ENCODE measurements at regions not wholly inside any gene's neighbourhood (a gene's known extent, or its start where the extent isn't known, plus 50 kb on each side); places are given as distances from the start of the nearest gene placed in this dataset.

DNA sequence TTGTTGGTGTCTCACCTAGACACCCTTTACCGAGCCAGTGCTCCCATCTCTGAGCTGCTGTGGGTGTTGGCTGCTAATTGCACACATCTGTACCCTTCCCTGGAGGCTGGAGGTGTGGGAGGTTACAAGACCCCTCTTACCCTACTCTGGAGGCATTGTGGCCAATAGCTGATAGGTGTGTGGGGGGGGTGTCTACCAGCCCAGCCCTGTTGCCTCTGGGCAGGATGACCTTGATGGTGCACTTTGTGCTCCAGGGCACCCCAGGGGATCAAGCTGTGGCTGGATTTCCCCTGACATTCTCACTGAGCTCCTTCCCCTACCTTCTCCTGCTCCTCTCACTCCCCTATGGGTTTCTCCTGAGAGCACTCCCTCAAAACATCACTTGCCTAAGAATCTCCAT is 104.7 kb upstream of the ADPGK start:
- intact Hi-C loops (cut with micrococcal nuclease), result no loop called here
- no peak overlapping the region for H3K27ac Mint-ChIP-seq
- H3K4me1 Mint-ChIP-seq (ENCODE audit: low read depth), result no peaks in the 10 kb centered on the region
- no peaks in the 10 kb centered on the region for H3K9me3 Mint-ChIP-seq
- H3K36me3 Mint-ChIP-seq (ENCODE audit: low read depth), result no peaks in the 10 kb centered on the region
- peaks cover 6% of the 10 kb centered on the region for H3K27me3 Mint-ChIP-seq
- ChIA-PET CTCF (no interaction called here), POLR2A (interaction anchor here (0.7 kb wide), 1 partner anchor 384 kb away, joined by 3 read pairs; no protein-coding TSS in a partner anchor)
- no peak overlapping the region for H3K4me3 Mint-ChIP-seq
- TF ChIP-seq, protein P1, sequence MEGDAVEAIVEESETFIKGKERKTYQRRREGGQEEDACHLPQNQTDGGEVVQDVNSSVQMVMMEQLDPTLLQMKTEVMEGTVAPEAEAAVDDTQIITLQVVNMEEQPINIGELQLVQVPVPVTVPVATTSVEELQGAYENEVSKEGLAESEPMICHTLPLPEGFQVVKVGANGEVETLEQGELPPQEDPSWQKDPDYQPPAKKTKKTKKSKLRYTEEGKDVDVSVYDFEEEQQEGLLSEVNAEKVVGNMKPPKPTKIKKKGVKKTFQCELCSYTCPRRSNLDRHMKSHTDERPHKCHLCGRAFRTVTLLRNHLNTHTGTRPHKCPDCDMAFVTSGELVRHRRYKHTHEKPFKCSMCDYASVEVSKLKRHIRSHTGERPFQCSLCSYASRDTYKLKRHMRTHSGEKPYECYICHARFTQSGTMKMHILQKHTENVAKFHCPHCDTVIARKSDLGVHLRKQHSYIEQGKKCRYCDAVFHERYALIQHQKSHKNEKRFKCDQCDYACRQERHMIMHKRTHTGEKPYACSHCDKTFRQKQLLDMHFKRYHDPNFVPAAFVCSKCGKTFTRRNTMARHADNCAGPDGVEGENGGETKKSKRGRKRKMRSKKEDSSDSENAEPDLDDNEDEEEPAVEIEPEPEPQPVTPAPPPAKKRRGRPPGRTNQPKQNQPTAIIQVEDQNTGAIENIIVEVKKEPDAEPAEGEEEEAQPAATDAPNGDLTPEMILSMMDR (IDR thresholded peaks at IDR 0.05), result no peak
- ATAC-seq, result no peak
- DNase-seq, result no peak

DNA sequence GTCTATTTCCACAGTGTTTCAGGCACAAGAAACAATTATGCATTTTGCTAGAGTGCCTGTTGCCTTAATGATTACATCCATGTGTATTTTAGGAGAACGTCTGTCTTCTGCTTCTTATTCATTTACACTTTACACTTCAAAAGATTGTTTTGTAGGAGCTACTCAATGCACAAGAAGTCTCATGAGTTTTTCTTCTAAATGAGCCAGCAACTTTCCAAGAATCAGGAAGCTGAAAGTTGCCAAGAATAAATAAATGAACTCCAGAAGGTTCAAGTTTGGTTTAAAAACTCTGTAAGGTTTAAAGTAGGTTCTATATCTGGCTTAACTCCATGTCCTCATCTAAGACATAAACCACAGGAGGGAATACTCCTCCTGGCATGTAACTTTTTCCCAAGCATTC is 103.8 kb upstream of the ADPGK start:
- ChIA-PET POLR2A (interaction anchor here (0.7 kb wide), 1 partner anchor 383 kb away, joined by 3 read pairs; no protein-coding TSS in a partner anchor), CTCF (no interaction called here)
- DNase-seq, result no peak
- Mint-ChIP-seq H3K27me3 (peaks cover 4% of the 10 kb centered on the region), H3K36me3 (ENCODE audit: low read depth) (no peaks in the 10 kb centered on the region), H3K27ac (no peak overlapping the region), H3K4me3 (no peak overlapping the region), H3K9me3 (peaks cover 4% of the 10 kb centered on the region), H3K4me1 (ENCODE audit: low read depth) (no peaks in the 10 kb centered on the region)
- no peak for ATAC-seq
- TF ChIP-seq, protein P1 (IDR thresholded peaks at IDR 0.05), result no peak
- intact Hi-C loops (cut with micrococcal nuclease), result no loop called here

DNA sequence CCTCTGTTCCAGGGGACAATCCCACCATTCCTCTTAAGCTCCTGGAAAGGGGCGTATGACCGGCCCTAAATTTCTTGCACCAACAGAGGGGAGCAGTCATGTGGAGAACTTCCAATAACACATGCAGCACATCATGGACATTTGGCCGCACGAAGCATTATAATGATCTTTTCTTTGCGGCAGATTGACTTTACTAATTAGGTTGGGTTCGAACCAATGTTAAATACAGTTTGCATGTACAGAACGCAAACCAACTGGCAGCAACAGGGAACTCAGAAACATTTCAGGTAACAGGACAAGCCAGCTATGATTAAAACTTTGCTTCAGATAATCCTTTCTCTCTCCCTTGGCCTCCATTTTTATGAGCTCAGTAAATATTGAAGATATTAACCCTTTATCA is 100.8 kb upstream of the ADPGK start:
- H3K36me3 Mint-ChIP-seq (ENCODE audit: low read depth), result no peaks in the 10 kb centered on the region
- intact Hi-C loops (cut with micrococcal nuclease), result no loop called here
- no peak overlapping the region for H3K27ac Mint-ChIP-seq
- peaks cover 8% of the 10 kb centered on the region for H3K9me3 Mint-ChIP-seq
- TF ChIP-seq, protein P1 (IDR thresholded peaks at IDR 0.05), result no peak
- CTCF ChIA-PET, result interaction anchor here (1.0 kb wide), 1 partner anchor 11 kb away, joined by 4 read pairs; no protein-coding TSS in a partner anchor
- no peak overlapping the region for H3K4me3 Mint-ChIP-seq
- no peaks in the 10 kb centered on the region for H3K4me1 Mint-ChIP-seq (ENCODE audit: low read depth)
- peaks cover 6% of the 10 kb centered on the region for H3K27me3 Mint-ChIP-seq
- no peak for ATAC-seq
- POLR2A ChIA-PET, result no interaction called here
- DNase-seq, result no peak

DNA sequence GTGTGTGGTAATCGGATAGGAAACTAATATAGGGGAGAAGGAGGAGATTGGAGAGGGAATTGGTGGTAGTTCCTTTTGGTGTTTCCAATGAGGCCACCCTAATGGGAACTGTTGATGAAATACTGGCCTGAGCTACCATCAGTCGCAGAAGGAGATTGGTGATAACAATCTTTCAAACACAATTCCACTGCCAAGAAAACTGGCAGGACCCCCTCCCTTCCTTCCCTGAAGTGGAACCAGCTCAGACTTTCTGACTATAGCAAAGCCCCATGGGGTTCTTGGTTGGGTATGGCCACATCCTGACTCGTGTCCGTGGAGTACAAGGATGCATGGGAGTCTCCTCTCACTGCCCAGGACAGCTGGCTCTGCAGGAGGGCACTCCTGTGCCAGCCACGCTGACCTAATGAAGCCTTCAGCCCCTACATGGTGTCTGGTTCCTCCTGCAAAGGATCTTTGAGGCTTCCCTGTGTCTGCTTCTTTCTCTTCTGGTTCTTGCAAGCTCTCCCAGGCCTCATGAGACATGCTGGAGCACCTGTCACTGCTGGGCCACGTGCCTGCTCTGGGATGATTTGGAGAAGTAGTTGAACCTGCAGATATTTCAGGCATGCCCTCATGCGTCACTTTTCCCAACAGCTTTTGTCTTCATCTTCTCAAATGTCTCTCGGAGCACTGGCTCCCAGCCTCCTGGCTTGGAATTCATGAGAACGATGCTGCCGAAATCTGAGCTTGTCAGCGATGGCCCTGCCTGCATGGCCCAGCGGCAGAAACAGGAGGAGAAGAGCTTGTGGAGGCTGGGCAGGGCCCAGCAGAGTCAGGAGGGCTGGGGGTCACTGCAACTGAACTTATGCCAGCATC is 90.0 kb upstream of the ADPGK start:
- ATAC-seq, result no peak
- Mint-ChIP-seq H3K36me3 (ENCODE audit: low read depth) (no peaks in the 10 kb centered on the region), H3K4me1 (ENCODE audit: low read depth) (no peaks in the 10 kb centered on the region), H3K9me3 (no peaks in the 10 kb centered on the region), H3K27me3 (peaks cover 11% of the 10 kb centered on the region), H3K27ac (no peak overlapping the region), H3K4me3 (no peak overlapping the region)
- ChIA-PET POLR2A (no interaction called here), CTCF (interaction anchor here (1.4 kb wide), 1 partner anchor 11 kb away, joined by 4 read pairs; no protein-coding TSS in a partner anchor)
- intact Hi-C loops (cut with micrococcal nuclease), result no loop called here
- no peak for DNase-seq
- TF ChIP-seq, protein P1 (IDR thresholded peaks at IDR 0.05), result no peak

DNA sequence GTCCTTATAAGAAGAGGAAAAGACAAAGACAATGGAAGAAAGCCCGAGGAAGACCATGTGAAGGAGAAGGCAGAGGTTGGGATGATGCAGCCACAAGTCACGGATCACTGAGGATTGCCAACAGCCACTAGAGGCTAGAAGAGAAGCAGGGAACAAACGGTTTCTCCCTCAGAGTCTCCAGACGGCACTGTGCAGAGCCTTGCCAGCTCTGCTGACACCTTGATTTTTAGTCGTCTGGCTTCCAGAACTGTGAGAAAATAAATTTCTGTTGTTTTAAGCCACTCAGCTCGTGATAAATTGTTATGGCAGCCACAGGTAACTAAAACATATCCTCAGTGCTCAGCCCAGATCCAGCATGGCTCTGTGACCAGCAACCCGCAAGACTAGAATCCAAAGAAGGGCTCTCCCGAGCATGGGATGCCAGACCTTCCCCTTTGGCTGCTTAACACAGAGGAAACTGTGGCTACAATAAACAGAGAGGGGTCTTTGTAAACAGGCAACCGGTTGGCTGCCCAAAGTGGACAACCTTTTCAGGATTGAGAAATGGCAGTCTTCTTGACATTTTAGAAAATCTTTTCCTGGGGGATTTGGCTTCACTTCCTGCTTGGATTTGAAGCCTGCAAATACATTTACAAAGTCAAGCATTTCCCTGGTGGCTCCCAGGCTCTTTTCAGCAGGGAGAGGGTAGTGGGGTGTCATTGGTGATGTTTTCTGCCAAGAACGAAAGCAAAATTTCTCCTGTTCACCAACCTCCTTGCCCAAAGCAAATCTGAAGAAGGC is 88.7 kb upstream of the ADPGK start:
- ATAC-seq (no peak), DNase-seq (no peak)
- TF ChIP-seq, protein P1 (IDR thresholded peaks at IDR 0.05), result no peak
- H3K36me3 Mint-ChIP-seq (ENCODE audit: low read depth), result no peaks in the 10 kb centered on the region
- no peak overlapping the region for H3K4me3 Mint-ChIP-seq
- no peak overlapping the region for H3K27ac Mint-ChIP-seq
- POLR2A ChIA-PET, result no interaction called here
- H3K9me3 Mint-ChIP-seq, result no peaks in the 10 kb centered on the region
- CTCF ChIA-PET, result no interaction called here
- intact Hi-C loops (cut with micrococcal nuclease), result no loop called here
- peaks cover 11% of the 10 kb centered on the region for H3K27me3 Mint-ChIP-seq
- H3K4me1 Mint-ChIP-seq (ENCODE audit: low read depth), result no peaks in the 10 kb centered on the region

Data from activated CD8-positive, alpha-beta T cell treated with anti-CD3 and anti-CD28 coated beads for 36 hours (primary cell).